CD4-positive, alpha-beta T cell (primary cell): ENCODE measurements at regions not wholly inside any gene's neighbourhood (a gene's known extent, or its start where the extent isn't known, plus 50 kb on each side); places are given as distances from the start of the nearest gene placed in this dataset.

Experiments used
- ATAC-seq: fragments of 200-7000 bp; cut with Tn5 transposase; one replicate; pipeline ENCODE4 v1.10.0; 2022; ENCODE audit warnings: mild to moderate bottlenecking; ENCODE audit not compliant: poor library complexity
- CTCF ChIA-PET: fragments of 350-600 bp; sonication (Branson Sonifier 250); formaldehyde crosslinking; loops from one replicate; lab custom pipeline; 2021; ENCODE audit warnings: antibody characterized with exemption, inconsistent platforms; lab: Charles Lee
- POLR2A ChIA-PET: fragments of 350-600 bp; sonication (Branson Sonifier 250); formaldehyde crosslinking; loops from one replicate; lab custom pipeline; 2021; ENCODE audit warnings: antibody characterized with exemption, inconsistent platforms; lab: Charles Lee
- DNase-seq, 14 experiments: peaks; one replicate each; pipeline ENCODE4 v3.0.0-alpha.2; 2013 to 2020; ENCODE audit warnings: mixed read lengths in 2 of 14
- H3K27ac ChIP-seq, 2 donors: one replicate each; pipeline versions ENCODE4 v1.5.1 to v1.7.0; 2013; ENCODE audit warnings: low read length in 2 of 2, low read depth in 1 of 2, mild to moderate bottlenecking in 1 of 2
- H3K27me3 ChIP-seq, 2 experiments: 1 replicate in 1 of 2; 2 replicates in 1 of 2; pipeline versions ENCODE4 v1.6.1 to v1.7.0; 2013; ENCODE audit warnings: low read length in 2 of 2, control low read depth in 1 of 2, mild to moderate bottlenecking in 1 of 2, moderate library complexity in 1 of 2; ENCODE audit not compliant: insufficient read depth in 2 of 2, control insufficient read depth in 1 of 2
- H3K36me3 ChIP-seq: one replicate; pipeline ENCODE4 v1.6.1; 2013; ENCODE audit warnings: low read length, control low read depth; ENCODE audit not compliant: insufficient read depth
- H3K4me1 ChIP-seq: one replicate; pipeline ENCODE4 v1.6.1; 2013; ENCODE audit warnings: low read length, control low read depth; ENCODE audit not compliant: insufficient read depth
- H3K4me3 ChIP-seq: one replicate; pipeline ENCODE4 v1.5.1; 2013; ENCODE audit warnings: mild to moderate bottlenecking, low read length, moderate library complexity
- H3K9me3 ChIP-seq, 2 experiments: 1 replicate in 1 of 2; 2 replicates in 1 of 2; pipeline versions ENCODE4 v1.6.1 to v1.7.0; 2013; ENCODE audit warnings: low read length in 2 of 2, mild to moderate bottlenecking in 2 of 2, control low read depth in 1 of 2, moderate library complexity in 1 of 2; ENCODE audit not compliant: control insufficient read depth in 1 of 2, insufficient read depth in 1 of 2
- H3K27ac Mint-ChIP-seq: one replicate; pipeline ENCODE4 v1.8.0; 2020; ENCODE audit warnings: mixed read lengths
- H3K27me3 Mint-ChIP-seq: one replicate; pipeline ENCODE4 v1.8.0; 2021; ENCODE audit warnings: mixed read lengths
- H3K36me3 Mint-ChIP-seq: one replicate; pipeline ENCODE4 v1.8.0; 2021; ENCODE audit warnings: low read depth, mixed read lengths
- H3K4me1 Mint-ChIP-seq: one replicate; pipeline ENCODE4 v1.8.0; 2021; ENCODE audit warnings: low read depth, mixed read lengths
- H3K4me3 Mint-ChIP-seq: one replicate; pipeline ENCODE4 v1.8.0; 2020; ENCODE audit warnings: mild to moderate bottlenecking, mixed read lengths
- H3K9me3 Mint-ChIP-seq: one replicate; pipeline ENCODE4 v1.8.0; 2020; ENCODE audit warnings: mixed read lengths
- CTCF ChIP-seq: fragments of 200-600 bp; IDR thresholded peaks from one replicate; pipeline ENCODE4 v1.8.0; 2022; ENCODE audit warnings: antibody characterized with exemption, mild to moderate bottlenecking
- intact Hi-C, 2 experiments: fragments of 100-400 bp; cut with DNase I in 1 of 2; cut with micrococcal nuclease in 1 of 2; formaldehyde crosslinking; loops; one replicate each; pipeline versions ENCODE4 v1.15.1 to v1.9.0; 2023 to 2025; cut with DNase I, micrococcal nuclease

GRCh38 chr10:44821290-44821689 lies 89.8 kb upstream of the TMEM72 start:
- no peak for TF ChIP-seq CTCF
- Mint-ChIP-seq H3K9me3 (no peaks in the 10 kb centered on the region), H3K4me1 (no peaks in the 10 kb centered on the region), H3K27me3 (peaks cover 14% of the 10 kb centered on the region), H3K36me3 (no peaks in the 10 kb centered on the region), H3K4me3 (no peak overlapping the region), H3K27ac (no peak overlapping the region)
- Histone ChIP-seq H3K9me3 (peaks cover 0 to 3% of the 10 kb centered on the region in 2 experiments), H3K36me3 (no peaks in the 10 kb centered on the region), H3K4me3 (no peak overlapping the region), H3K4me1 (no peaks in the 10 kb centered on the region), H3K27me3 (no peaks in the 10 kb centered on the region), H3K27ac (no peak overlapping the region)
- ChIA-PET CTCF (no interaction called here), POLR2A (no interaction called here)
- intact Hi-C loops: no loop called here
- DNase-seq (no peak), ATAC-seq (no peak)

GRCh38 chr10:44822349-44822748 lies 88.8 kb upstream of the TMEM72 start:
- intact Hi-C loops: no loop called here
- Mint-ChIP-seq H3K4me1 (no peaks in the 10 kb centered on the region), H3K27me3 (peaks cover 7% of the 10 kb centered on the region), H3K9me3 (no peaks in the 10 kb centered on the region), H3K27ac (no peak overlapping the region), H3K36me3 (no peaks in the 10 kb centered on the region), H3K4me3 (no peak overlapping the region)
- peaks cover 0 to 4% of the 10 kb centered on the region in 2 experiments for H3K9me3 ChIP-seq
- no peak for TF ChIP-seq CTCF
- no peak overlapping the region for H3K27ac ChIP-seq
- ChIA-PET POLR2A (no interaction called here), CTCF (no interaction called here)
- H3K27me3 ChIP-seq: no peaks in the 10 kb centered on the region
- H3K4me1 ChIP-seq: no peaks in the 10 kb centered on the region
- H3K36me3 ChIP-seq: no peaks in the 10 kb centered on the region
- DNase-seq: no peak
- ATAC-seq: no peak
- H3K4me3 ChIP-seq: no peak overlapping the region

- Histone ChIP-seq H3K9me3 (peaks cover 0 to 8% of the 10 kb centered on the region in 2 experiments), H3K4me1 (no peaks in the 10 kb centered on the region), H3K4me3 (no peak overlapping the region), H3K27me3 (no peaks in the 10 kb centered on the region), H3K36me3 (no peaks in the 10 kb centered on the region), H3K27ac (no peak overlapping the region)
- Mint-ChIP-seq H3K9me3 (no peaks in the 10 kb centered on the region), H3K27ac (no peak overlapping the region), H3K27me3 (peaks cover 7% of the 10 kb centered on the region), H3K36me3 (no peaks in the 10 kb centered on the region), H3K4me1 (no peaks in the 10 kb centered on the region), H3K4me3 (no peak overlapping the region)
- ATAC-seq: no peak
- no peak for TF ChIP-seq CTCF
- no peak for DNase-seq
- ChIA-PET CTCF (no interaction called here), POLR2A (no interaction called here)
- intact Hi-C loops: no loop called here
Observed at GRCh38 chr10:44822966-44823365, 88.2 kb upstream of the TMEM72 start.
